ENCODE measurements at regions not wholly inside any gene's neighbourhood (a gene's known extent, or its start where the extent isn't known, plus 50 kb on each side); places are given as distances from the start of the nearest gene placed in this dataset.

DNA sequence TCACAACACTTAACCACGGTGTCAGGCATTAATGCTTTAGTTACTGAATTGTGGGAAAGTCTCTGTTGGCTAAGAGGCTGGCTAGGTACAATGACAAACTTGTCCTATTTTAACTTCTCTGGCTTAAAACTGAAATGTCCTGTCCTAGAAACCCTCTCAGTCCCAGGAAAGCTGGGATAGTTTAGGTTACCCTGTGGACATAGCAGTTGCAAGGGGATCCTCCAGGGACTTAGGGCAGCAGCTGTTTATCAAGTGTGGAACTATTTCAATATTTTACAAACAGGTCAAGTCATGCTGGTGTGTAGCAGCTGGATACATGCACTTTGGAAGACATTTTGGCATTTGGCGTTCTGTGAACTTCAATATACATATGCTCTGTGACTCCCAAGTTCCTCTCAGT is 95.0 kb upstream of the ARRDC3 start:
- Histone ChIP-seq H3K27ac (ENCODE audit: low read length) (no peak overlapping the region), H3K4me1 (ENCODE audit: control insufficient read depth, insufficient read depth, low read length) (no peaks in the 10 kb centered on the region), H3K4me3 (ENCODE audit: low read depth in 2 of 2, low read length in 2 of 2) (no peak overlapping the region), H3K27me3 (ENCODE audit: control insufficient read depth, insufficient read depth, low read length) (no peaks in the 10 kb centered on the region), H3K9me3 (ENCODE audit: control insufficient read depth, insufficient read depth, low read depth, low read length) (no peaks in the 10 kb centered on the region), H3K36me3 (ENCODE audit: control insufficient read depth, insufficient read depth, low read length) (no peaks in the 10 kb centered on the region)
- BruUV-seq (replicated peaks): no TSS peak
- intact Hi-C loops (cut with micrococcal nuclease; ENCODE audit: unreplicated experiment): no loop called here
- ChIA-PET POLR2A (no interaction called here), CTCF (no interaction called here)
- in situ Hi-C loops (cut with HindIII; ENCODE audit: low pct_unique_long_range_greater_than_20kb, low sequenced_read_pairs): no loop called here
- DNase-seq (ENCODE audit: low read depth, low spot score) (no peak), ATAC-seq (no peak)
- TF ChIP-seq SIN3A (IDR thresholded peaks at IDR 0.05; ENCODE audit: borderline replicate concordance, insufficient read depth, low read depth, low read length) (no peak), POLR2AphosphoS5 (IDR thresholded peaks at IDR 0.05; ENCODE audit: low read depth, low read length) (no peak), TCF7L2 (IDR thresholded peaks at IDR 0.05; ENCODE audit: low read depth, low read length) (no peak)
- TF ChIP-seq, protein P1, sequence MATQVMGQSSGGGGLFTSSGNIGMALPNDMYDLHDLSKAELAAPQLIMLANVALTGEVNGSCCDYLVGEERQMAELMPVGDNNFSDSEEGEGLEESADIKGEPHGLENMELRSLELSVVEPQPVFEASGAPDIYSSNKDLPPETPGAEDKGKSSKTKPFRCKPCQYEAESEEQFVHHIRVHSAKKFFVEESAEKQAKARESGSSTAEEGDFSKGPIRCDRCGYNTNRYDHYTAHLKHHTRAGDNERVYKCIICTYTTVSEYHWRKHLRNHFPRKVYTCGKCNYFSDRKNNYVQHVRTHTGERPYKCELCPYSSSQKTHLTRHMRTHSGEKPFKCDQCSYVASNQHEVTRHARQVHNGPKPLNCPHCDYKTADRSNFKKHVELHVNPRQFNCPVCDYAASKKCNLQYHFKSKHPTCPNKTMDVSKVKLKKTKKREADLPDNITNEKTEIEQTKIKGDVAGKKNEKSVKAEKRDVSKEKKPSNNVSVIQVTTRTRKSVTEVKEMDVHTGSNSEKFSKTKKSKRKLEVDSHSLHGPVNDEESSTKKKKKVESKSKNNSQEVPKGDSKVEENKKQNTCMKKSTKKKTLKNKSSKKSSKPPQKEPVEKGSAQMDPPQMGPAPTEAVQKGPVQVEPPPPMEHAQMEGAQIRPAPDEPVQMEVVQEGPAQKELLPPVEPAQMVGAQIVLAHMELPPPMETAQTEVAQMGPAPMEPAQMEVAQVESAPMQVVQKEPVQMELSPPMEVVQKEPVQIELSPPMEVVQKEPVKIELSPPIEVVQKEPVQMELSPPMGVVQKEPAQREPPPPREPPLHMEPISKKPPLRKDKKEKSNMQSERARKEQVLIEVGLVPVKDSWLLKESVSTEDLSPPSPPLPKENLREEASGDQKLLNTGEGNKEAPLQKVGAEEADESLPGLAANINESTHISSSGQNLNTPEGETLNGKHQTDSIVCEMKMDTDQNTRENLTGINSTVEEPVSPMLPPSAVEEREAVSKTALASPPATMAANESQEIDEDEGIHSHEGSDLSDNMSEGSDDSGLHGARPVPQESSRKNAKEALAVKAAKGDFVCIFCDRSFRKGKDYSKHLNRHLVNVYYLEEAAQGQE (IDR thresholded peaks at IDR 0.05; ENCODE audit: insufficient read depth in 1 of 2, low read depth in 2 of 2, low read length in 1 of 2): no peak
- TF ChIP-seq, protein P2, sequence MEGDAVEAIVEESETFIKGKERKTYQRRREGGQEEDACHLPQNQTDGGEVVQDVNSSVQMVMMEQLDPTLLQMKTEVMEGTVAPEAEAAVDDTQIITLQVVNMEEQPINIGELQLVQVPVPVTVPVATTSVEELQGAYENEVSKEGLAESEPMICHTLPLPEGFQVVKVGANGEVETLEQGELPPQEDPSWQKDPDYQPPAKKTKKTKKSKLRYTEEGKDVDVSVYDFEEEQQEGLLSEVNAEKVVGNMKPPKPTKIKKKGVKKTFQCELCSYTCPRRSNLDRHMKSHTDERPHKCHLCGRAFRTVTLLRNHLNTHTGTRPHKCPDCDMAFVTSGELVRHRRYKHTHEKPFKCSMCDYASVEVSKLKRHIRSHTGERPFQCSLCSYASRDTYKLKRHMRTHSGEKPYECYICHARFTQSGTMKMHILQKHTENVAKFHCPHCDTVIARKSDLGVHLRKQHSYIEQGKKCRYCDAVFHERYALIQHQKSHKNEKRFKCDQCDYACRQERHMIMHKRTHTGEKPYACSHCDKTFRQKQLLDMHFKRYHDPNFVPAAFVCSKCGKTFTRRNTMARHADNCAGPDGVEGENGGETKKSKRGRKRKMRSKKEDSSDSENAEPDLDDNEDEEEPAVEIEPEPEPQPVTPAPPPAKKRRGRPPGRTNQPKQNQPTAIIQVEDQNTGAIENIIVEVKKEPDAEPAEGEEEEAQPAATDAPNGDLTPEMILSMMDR (IDR thresholded peaks at IDR 0.05): no peak

- intact Hi-C loops (cut with micrococcal nuclease; ENCODE audit: unreplicated experiment): no loop called here
These were observed 94.3 kb upstream of the ARRDC3 start for GRCh38 chr5:91477408-91477807.

More at GRCh38 chr5:91477408-91477807, 94.3 kb upstream of the ARRDC3 start:
- TF ChIP-seq SIN3A (IDR thresholded peaks at IDR 0.05; ENCODE audit: borderline replicate concordance, insufficient read depth, low read depth, low read length) (no peak), TCF7L2 (IDR thresholded peaks at IDR 0.05; ENCODE audit: low read depth, low read length) (no peak), POLR2AphosphoS5 (IDR thresholded peaks at IDR 0.05; ENCODE audit: low read depth, low read length) (no peak)
- TF ChIP-seq, protein P1 (IDR thresholded peaks at IDR 0.05; ENCODE audit: insufficient read depth in 1 of 2, low read depth in 2 of 2, low read length in 1 of 2): no peak
- TF ChIP-seq, protein P2 (IDR thresholded peaks at IDR 0.05): no peak
- ChIA-PET POLR2A (no interaction called here), CTCF (no interaction called here)
- ATAC-seq: no peak
- in situ Hi-C loops (cut with HindIII; ENCODE audit: low pct_unique_long_range_greater_than_20kb, low sequenced_read_pairs): no loop called here
- Histone ChIP-seq H3K4me1 (ENCODE audit: control insufficient read depth, insufficient read depth, low read length) (no peaks in the 10 kb centered on the region), H3K9me3 (ENCODE audit: control insufficient read depth, insufficient read depth, low read depth, low read length) (no peaks in the 10 kb centered on the region), H3K4me3 (ENCODE audit: low read depth in 2 of 2, low read length in 2 of 2) (no peak overlapping the region), H3K27me3 (ENCODE audit: control insufficient read depth, insufficient read depth, low read length) (no peaks in the 10 kb centered on the region), H3K36me3 (ENCODE audit: control insufficient read depth, insufficient read depth, low read length) (no peaks in the 10 kb centered on the region), H3K27ac (ENCODE audit: low read length) (no peak overlapping the region)
- no peak for DNase-seq (ENCODE audit: low read depth, low spot score)
- no TSS peak for BruUV-seq (replicated peaks)
